ENCODE measurements at regions not wholly inside any gene's neighbourhood (a gene's known extent, or its start where the extent isn't known, plus 50 kb on each side); places are given as distances from the start of the nearest gene placed in this dataset.

- Mint-ChIP-seq H3K36me3 (no peaks in the 10 kb centered on the region), H3K27me3 (ENCODE audit: low read depth) (peaks cover 13% of the 10 kb centered on the region), H3K9me3 (peaks cover 6% of the 10 kb centered on the region), H3K4me1 (no peaks in the 10 kb centered on the region), H3K4me3 (no peak overlapping the region), H3K27ac (no peak overlapping the region)
- peak in 1 of 2 experiments; percentile 9 for DNase-seq (ENCODE audit: low spot score in 2 of 2, unreplicated experiment in 2 of 2)
- TF ChIP-seq, protein P1, sequence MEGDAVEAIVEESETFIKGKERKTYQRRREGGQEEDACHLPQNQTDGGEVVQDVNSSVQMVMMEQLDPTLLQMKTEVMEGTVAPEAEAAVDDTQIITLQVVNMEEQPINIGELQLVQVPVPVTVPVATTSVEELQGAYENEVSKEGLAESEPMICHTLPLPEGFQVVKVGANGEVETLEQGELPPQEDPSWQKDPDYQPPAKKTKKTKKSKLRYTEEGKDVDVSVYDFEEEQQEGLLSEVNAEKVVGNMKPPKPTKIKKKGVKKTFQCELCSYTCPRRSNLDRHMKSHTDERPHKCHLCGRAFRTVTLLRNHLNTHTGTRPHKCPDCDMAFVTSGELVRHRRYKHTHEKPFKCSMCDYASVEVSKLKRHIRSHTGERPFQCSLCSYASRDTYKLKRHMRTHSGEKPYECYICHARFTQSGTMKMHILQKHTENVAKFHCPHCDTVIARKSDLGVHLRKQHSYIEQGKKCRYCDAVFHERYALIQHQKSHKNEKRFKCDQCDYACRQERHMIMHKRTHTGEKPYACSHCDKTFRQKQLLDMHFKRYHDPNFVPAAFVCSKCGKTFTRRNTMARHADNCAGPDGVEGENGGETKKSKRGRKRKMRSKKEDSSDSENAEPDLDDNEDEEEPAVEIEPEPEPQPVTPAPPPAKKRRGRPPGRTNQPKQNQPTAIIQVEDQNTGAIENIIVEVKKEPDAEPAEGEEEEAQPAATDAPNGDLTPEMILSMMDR (IDR thresholded peaks at IDR 0.05; ENCODE audit: unreplicated experiment), result no peak
Measured at GRCh38 chr16:86211800-86212199, 298.5 kb upstream of the FOXF1 start.

DNA sequence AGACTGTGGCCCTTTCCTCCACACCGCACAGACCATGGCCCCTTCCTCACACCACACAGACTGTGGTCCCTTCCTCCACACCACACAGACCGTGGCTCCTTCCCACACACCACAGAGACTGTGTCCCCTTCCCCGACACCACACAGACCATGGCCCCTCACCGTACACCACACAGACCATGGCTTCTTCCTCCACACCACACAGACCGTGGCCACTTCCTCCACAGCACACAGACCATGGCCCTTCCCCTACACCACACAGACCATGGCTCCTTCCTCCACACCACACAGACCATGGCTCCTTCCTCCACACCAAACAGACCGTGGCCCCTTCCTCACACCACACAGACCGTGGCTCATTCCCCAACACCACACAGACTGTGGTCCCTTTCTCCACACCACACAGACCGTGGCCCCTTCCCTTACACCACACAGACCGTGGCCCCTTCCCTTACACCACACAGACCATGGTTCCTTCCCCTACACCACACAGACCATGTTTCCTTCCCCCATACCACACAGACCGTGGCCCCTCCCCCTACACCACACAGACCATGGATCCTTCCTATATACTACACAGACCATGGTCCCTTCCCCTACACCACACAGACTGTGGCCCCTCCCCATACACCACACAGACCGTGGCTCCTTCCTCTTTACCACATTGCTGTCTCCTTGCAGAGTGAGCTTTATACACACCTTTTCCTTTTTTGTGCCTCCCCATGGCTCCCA is 297.5 kb upstream of the FOXF1 start:
- TF ChIP-seq, protein P1 (IDR thresholded peaks at IDR 0.05; ENCODE audit: unreplicated experiment), result no peak
- Mint-ChIP-seq H3K4me3 (no peak overlapping the region), H3K27ac (no peak overlapping the region), H3K4me1 (no peaks in the 10 kb centered on the region), H3K27me3 (ENCODE audit: low read depth) (peaks cover 13% of the 10 kb centered on the region), H3K36me3 (no peaks in the 10 kb centered on the region), H3K9me3 (peaks cover 6% of the 10 kb centered on the region)
- peak in 1 of 2 experiments; percentile 30 for DNase-seq (ENCODE audit: low spot score in 2 of 2, unreplicated experiment in 2 of 2)

- H3K9me3 Mint-ChIP-seq, result peaks cover 6% of the 10 kb centered on the region
- H3K27ac Mint-ChIP-seq, result no peak overlapping the region
Measured at GRCh38 chr16:86213437-86214205, 296.7 kb upstream of the FOXF1 start.

DNA sequence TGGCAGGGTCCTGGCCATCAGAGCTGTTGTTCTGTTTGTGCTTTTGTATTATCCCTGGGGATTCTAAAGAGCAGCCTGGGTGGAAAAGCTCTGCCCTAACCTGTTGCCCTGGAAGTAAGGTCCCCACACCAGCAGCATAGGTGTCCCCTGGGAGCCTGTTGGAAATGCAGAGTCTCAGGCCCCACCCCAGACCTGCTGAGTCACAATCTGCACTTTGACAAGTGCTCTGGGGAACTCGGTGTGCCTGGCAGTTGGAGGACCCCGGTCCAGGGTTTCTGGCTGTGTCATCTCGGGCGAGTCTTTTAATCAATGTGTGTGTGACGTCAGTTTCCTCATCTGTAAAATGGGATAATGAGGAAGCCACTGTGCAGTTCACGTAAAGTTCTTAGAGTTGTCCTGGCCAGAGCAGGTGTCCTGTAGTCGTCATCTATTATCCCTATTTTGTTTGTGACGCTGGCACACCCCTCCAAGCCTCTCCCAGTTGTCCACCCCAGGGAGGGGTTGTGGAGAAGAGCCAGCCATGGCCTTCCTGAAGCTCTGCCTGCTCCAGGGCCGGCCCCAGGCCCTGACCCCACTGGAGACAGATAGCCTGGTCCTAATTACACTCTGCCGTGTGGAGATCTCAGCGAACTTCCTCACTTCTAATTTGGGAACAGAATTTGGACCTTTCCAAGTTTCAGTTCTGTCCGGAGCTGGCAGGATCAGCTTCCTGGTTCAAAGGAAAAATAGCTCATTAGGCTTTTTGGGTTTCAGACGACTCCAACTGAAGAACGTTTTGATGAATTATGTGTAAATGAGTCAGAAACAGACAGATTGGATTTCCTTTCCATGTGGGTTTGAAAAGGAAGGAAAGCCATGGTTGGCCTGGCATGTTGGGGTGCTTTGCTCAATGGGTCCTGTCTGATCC is 295.7 kb upstream of the FOXF1 start:
- H3K27me3 Mint-ChIP-seq (ENCODE audit: low read depth), result peaks cover 20% of the 10 kb centered on the region
- H3K4me3 Mint-ChIP-seq, result no peak overlapping the region
- peak in 1 of 2 experiments; percentile 11 for DNase-seq (ENCODE audit: low spot score in 2 of 2, unreplicated experiment in 2 of 2)
- no peak overlapping the region for H3K27ac Mint-ChIP-seq
- no peaks in the 10 kb centered on the region for H3K36me3 Mint-ChIP-seq
- peaks cover 2% of the 10 kb centered on the region for H3K4me1 Mint-ChIP-seq
- TF ChIP-seq, protein P1 (IDR thresholded peaks at IDR 0.05; ENCODE audit: unreplicated experiment), result no peak
- H3K9me3 Mint-ChIP-seq, result peaks cover 6% of the 10 kb centered on the region

More at GRCh38 chr16:86213437-86214205, 296.7 kb upstream of the FOXF1 start:
- Mint-ChIP-seq H3K27me3 (ENCODE audit: low read depth) (peaks cover 16% of the 10 kb centered on the region), H3K36me3 (no peaks in the 10 kb centered on the region), H3K4me3 (no peak overlapping the region), H3K4me1 (no peaks in the 10 kb centered on the region)
- TF ChIP-seq, protein P1 (IDR thresholded peaks at IDR 0.05; ENCODE audit: unreplicated experiment), result no peak
- DNase-seq (ENCODE audit: low spot score in 2 of 2, unreplicated experiment in 2 of 2), result peak in 1 of 2 experiments; percentile 34

DNA sequence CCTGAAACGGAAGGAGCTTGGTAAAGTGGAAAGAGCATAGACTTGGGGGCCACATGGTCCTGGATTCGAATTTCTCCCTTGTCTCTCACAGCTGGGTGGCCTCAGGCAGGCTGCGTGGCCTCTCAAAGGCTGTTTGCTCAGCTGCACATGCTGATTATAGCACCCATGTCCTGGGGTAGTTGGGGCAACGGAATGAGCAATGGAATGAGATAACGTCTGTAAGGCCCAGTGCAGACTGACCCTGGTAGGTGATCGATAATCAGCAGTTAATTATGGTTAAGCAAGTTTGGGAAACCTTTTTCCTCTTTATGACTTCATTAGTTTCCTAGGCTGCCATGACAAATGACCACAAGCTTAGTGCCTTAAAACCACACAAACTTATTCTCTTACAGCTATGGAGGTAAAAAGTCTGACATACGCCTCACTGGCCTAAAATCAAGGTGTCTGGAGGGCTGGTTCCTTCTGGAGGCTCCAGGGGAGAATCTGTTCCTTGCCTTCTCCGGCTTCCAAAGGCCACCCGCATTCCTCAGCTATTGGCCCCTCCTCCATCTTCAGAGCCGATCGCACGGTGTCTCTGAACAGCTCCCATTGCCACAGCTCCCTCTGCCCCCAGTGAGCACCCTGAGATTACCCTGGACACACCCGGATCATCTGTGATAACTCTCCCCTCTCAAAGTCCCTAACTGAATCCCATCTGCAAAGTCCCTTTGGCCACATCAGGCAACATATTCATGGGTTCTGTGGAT is 294.9 kb upstream of the FOXF1 start:
- Mint-ChIP-seq H3K36me3 (no peaks in the 10 kb centered on the region), H3K4me3 (no peak overlapping the region), H3K27ac (no peak overlapping the region), H3K9me3 (peaks cover under 1% of the 10 kb centered on the region), H3K27me3 (ENCODE audit: low read depth) (peaks cover 24% of the 10 kb centered on the region), H3K4me1 (peaks cover 9% of the 10 kb centered on the region)
- DNase-seq (ENCODE audit: low spot score in 2 of 2, unreplicated experiment in 2 of 2), result peak in 1 of 2 experiments; percentile 27
- TF ChIP-seq, protein P1 (IDR thresholded peaks at IDR 0.05; ENCODE audit: unreplicated experiment), result no peak

All from mesothelial cell of epicardium (in vitro differentiated cells).